Fibroblast of lung (primary cell): ENCODE measurements at regions not wholly inside any gene's neighbourhood (a gene's known extent, or its start where the extent isn't known, plus 50 kb on each side); places are given as distances from the start of the nearest gene placed in this dataset.

Source experiments
- DNase-seq, 2 donors: peaks; one replicate each; pipeline versions ENCODE4 v3.0.0 to v3.0.0-alpha.2; 2010; ENCODE audit warnings: low read depth in 2 of 2
- H2AFZ ChIP-seq: 2 replicates; pipeline ENCODE4 v1.5.1; 2012; ENCODE audit warnings: low read length, control low read depth, inconsistent platforms
- H3K27ac ChIP-seq: 2 replicates; pipeline ENCODE4 v1.5.1; 2011; ENCODE audit warnings: low read length, control low read depth; ENCODE audit not compliant: insufficient read depth
- H3K27me3 ChIP-seq: 2 replicates; pipeline ENCODE4 v1.5.1; 2011; ENCODE audit warnings: mild to moderate bottlenecking, low read length; ENCODE audit not compliant: control insufficient read depth, insufficient read depth
- H3K36me3 ChIP-seq: 2 replicates; pipeline ENCODE4 v1.5.1; 2011; ENCODE audit warnings: low read length; ENCODE audit not compliant: control insufficient read depth, insufficient read depth
- H3K4me1 ChIP-seq: 2 replicates; pipeline ENCODE4 v1.5.1; 2011; ENCODE audit warnings: low read length; ENCODE audit not compliant: control insufficient read depth, insufficient read depth; ENCODE audit errors: extremely low read depth
- H3K4me2 ChIP-seq: 2 replicates; pipeline ENCODE4 v1.5.1; 2011; ENCODE audit warnings: low read length, control low read depth; ENCODE audit not compliant: insufficient read depth; ENCODE audit errors: extremely low read depth
- H3K4me3 ChIP-seq, 4 experiments: fragments of 200-600 bp in 1 of 4; sonication (generic) in 1 of 4; replicated peaks in 1 of 4; 2 replicates each; pipeline ENCODE4 v1.5.1; 2011 to 2016; ENCODE audit warnings: low read length in 4 of 4, low read depth in 3 of 4, mild to moderate bottlenecking in 3 of 4, control low read depth in 2 of 4, inconsistent platforms in 1 of 4, mixed read lengths in 1 of 4; ENCODE audit not compliant: insufficient read depth in 1 of 4; ENCODE audit errors: control extremely low read depth in 1 of 4
- H3K79me2 ChIP-seq: 2 replicates; pipeline ENCODE4 v1.5.1; 2012; ENCODE audit warnings: mild to moderate bottlenecking, low read length, inconsistent platforms; ENCODE audit not compliant: control insufficient read depth, insufficient read depth
- H3K9ac ChIP-seq: 2 replicates; pipeline ENCODE4 v1.5.1; 2011; ENCODE audit warnings: mild to moderate bottlenecking, low read length, control low read depth; ENCODE audit not compliant: insufficient read depth
- H3K9me3 ChIP-seq: 2 replicates; pipeline ENCODE4 v1.5.1; 2012; ENCODE audit warnings: low read depth, low read length; ENCODE audit not compliant: control insufficient read depth, insufficient read depth
- H4K20me1 ChIP-seq: 2 replicates; pipeline ENCODE4 v1.5.1; 2011; ENCODE audit warnings: low read length; ENCODE audit not compliant: control insufficient read depth, insufficient read depth; ENCODE audit errors: extremely low read depth
- CTCF ChIP-seq, 2 donors: IDR thresholded peaks in 1 of 2; conservative IDR thresholded peaks in 1 of 2; 1 replicate in 1 of 2; 2 replicates in 1 of 2; pipeline ENCODE4 v1.5.1; 2011 to 2012; ENCODE audit warnings: low read length in 2 of 2, control low read depth in 1 of 2, inconsistent platforms in 1 of 2, low read depth in 1 of 2, mild to moderate bottlenecking in 1 of 2
- EZH2 ChIP-seq: IDR thresholded peaks from 2 replicates; pipeline ENCODE4 v1.5.1; 2012; ENCODE audit warnings: low read length, control low read depth, mild to moderate bottlenecking; ENCODE audit errors: missing control alignments

DNA sequence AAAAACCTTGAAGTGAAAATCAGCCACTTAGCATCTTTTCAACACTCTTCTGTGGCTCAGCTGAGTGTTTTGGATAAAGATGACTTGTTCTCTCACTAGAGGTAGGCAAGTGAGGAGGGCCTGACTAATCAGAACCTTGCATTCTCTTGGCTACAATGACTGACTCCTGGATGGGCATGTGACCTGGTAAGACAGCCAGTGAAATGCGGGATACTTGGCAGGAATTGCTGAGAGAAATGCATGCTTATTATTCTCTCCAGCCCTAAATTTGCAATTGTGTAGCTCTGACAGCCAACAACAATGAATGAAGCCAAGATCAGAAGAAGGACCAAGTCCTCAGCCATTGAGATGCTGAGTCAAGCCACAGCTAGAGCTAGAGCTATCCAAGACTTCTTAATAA, 490.5 kb upstream of the ZNF608 start:
- H3K27ac ChIP-seq: no peak overlapping the region
- no peaks in the 10 kb centered on the region for H3K9me3 ChIP-seq
- H3K4me3 ChIP-seq: no peak overlapping the region
- DNase-seq: peak in 1 of 2 donors; percentile 9
- no peak for TF ChIP-seq CTCF (conservative IDR thresholded peaks at IDR 0.05 in 1 of 2, IDR thresholded peaks at IDR 0.05 in 1 of 2; ENCODE audit: low read depth in 1 of 2, low read length in 2 of 2)
- no peak for TF ChIP-seq EZH2
- H4K20me1 ChIP-seq: no peaks in the 10 kb centered on the region
- H3K27me3 ChIP-seq: no peaks in the 10 kb centered on the region
- no peak overlapping the region for H3K9ac ChIP-seq
- H3K4me2 ChIP-seq: no peak overlapping the region
- H3K79me2 ChIP-seq: no peaks in the 10 kb centered on the region
- H3K4me1 ChIP-seq: no peaks in the 10 kb centered on the region
- no peak overlapping the region for H2AFZ ChIP-seq
- no peaks in the 10 kb centered on the region for H3K36me3 ChIP-seq

DNA sequence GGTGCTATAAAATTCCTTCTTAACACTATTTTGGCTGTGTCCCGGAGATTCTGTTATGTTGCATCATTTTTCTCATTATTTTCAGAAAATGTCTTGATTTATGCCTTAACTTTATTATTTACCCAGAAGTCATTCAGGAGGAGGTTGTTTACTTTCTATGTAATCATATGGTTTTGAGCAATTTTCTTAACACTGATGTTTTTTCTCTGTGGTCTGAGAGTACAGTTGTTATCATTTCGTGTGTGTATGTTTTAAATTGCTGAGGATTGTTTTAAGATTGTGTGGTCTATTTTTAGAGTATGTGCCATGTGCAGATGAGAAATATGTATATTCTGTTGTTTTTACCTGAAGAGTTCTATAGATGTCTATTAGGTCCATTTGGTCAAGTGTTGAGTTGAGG, 498.1 kb upstream of the ZNF608 start:
- Histone ChIP-seq H2AFZ (no peak overlapping the region), H3K4me3 (no peak overlapping the region), H3K27ac (no peak overlapping the region), H3K9ac (no peak overlapping the region), H3K27me3 (no peaks in the 10 kb centered on the region), H3K4me1 (no peaks in the 10 kb centered on the region), H3K79me2 (no peaks in the 10 kb centered on the region), H3K36me3 (no peaks in the 10 kb centered on the region), H3K4me2 (no peak overlapping the region), H3K9me3 (no peaks in the 10 kb centered on the region), H4K20me1 (no peaks in the 10 kb centered on the region)
- DNase-seq: peak in 1 of 2 donors; percentile 18
- TF ChIP-seq CTCF (conservative IDR thresholded peaks at IDR 0.05 in 1 of 2, IDR thresholded peaks at IDR 0.05 in 1 of 2; ENCODE audit: low read depth in 1 of 2, low read length in 2 of 2) (no peak), EZH2 (no peak)

DNA sequence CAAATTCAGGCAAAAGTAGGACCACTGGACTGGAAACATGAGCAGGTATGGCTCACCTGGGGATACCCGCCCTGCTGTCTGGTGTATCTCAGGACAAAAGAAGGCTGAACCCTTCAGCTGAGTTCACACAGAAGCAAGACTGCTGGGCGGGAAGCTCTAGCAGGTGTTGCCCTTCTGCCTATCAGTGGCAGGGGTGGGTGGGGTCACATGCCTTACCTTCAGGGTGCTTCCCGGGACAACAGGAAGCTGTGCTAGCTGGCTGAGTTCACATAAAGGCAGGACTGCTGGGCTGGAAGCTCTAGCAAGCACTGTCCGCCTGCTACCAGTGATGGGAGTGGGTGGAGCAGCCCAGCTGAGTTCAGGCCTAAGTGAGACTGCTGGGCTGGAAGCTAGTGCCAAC, 498.8 kb upstream of the ZNF608 start:
- Histone ChIP-seq H3K4me3 (no peak overlapping the region), H3K9ac (no peak overlapping the region), H3K27ac (no peak overlapping the region), H3K79me2 (no peaks in the 10 kb centered on the region), H4K20me1 (no peaks in the 10 kb centered on the region), H3K4me1 (no peaks in the 10 kb centered on the region), H3K27me3 (no peaks in the 10 kb centered on the region), H3K36me3 (no peaks in the 10 kb centered on the region), H2AFZ (no peak overlapping the region), H3K9me3 (no peaks in the 10 kb centered on the region), H3K4me2 (no peak overlapping the region)
- TF ChIP-seq CTCF (conservative IDR thresholded peaks at IDR 0.05 in 1 of 2, IDR thresholded peaks at IDR 0.05 in 1 of 2; ENCODE audit: low read depth in 1 of 2, low read length in 2 of 2) (no peak), EZH2 (no peak)
- DNase-seq: no peak
